GM23338 (cell line): ENCODE measurements at regions not wholly inside any gene's neighbourhood (a gene's known extent, or its start where the extent isn't known, plus 50 kb on each side); places are given as distances from the start of the nearest gene placed in this dataset.

Source experiments
- EZH2 ChIP-seq: fragments of 200-600 bp; sonication (generic); IDR thresholded peaks from one replicate; pipeline ENCODE4 v1.8.0; 2017; ENCODE audit warnings: antibody characterized with exemption, mild to moderate bottlenecking, low read depth; ENCODE audit not compliant: unreplicated experiment
- EZH2phosphoT487 ChIP-seq: fragments of 200-600 bp; sonication (generic); IDR thresholded peaks from one replicate; pipeline ENCODE4 v1.8.1; 2018; ENCODE audit warnings: antibody characterized with exemption; ENCODE audit not compliant: unreplicated experiment
- NANOG ChIP-seq: IDR thresholded peaks from 2 replicates; pipeline ENCODE4 v1.6.1; 2016; ENCODE audit warnings: antibody characterized with exemption, borderline replicate concordance
- POLR2AphosphoS5 ChIP-seq: IDR thresholded peaks from 2 replicates; pipeline ENCODE4 v1.6.1; 2016; ENCODE audit warnings: antibody characterized with exemption, low read depth
- STAT1 ChIP-seq: IDR thresholded peaks from one replicate; pipeline ENCODE4 v1.6.1; 2016; ENCODE audit warnings: antibody characterized with exemption; ENCODE audit not compliant: unreplicated experiment
- TF ChIP-seq, protein P1 (sequence below), 2 experiments: fragments of 200-600 bp in 1 of 2; sonication (generic) in 1 of 2; conservative IDR thresholded peaks; 2 replicates each; pipeline versions ENCODE4 v1.5.1 to v1.6.1; 2016 to 2017; ENCODE audit warnings: antibody characterized with exemption in 2 of 2, low read depth in 2 of 2, mild to moderate bottlenecking in 2 of 2, moderate library complexity in 1 of 2
- TF ChIP-seq, protein P2 (sequence below): IDR thresholded peaks from one replicate; pipeline ENCODE4 v1.6.1; 2018; ENCODE audit warnings: antibody characterized with exemption; ENCODE audit not compliant: unreplicated experiment

DNA sequence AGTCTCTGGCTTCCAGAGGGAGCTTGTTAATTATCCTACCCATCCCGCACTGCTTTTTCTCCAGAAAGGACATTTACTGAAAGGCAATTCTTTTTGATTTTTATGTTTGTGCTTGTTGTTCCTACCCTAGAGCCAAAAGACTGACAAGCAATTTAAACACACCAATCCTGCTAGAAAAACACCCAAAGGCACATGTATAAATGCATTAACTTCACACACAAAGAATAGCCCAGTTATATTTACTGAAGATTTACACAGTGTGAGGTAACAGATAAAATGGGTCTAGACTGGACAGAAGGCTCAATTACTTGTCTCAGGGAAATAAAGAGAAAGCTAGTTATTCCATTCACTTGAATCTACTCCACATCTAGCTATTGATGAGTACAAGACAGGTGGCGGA lies 61.2 kb upstream of the NOCT start:
- TF ChIP-seq, protein P1, sequence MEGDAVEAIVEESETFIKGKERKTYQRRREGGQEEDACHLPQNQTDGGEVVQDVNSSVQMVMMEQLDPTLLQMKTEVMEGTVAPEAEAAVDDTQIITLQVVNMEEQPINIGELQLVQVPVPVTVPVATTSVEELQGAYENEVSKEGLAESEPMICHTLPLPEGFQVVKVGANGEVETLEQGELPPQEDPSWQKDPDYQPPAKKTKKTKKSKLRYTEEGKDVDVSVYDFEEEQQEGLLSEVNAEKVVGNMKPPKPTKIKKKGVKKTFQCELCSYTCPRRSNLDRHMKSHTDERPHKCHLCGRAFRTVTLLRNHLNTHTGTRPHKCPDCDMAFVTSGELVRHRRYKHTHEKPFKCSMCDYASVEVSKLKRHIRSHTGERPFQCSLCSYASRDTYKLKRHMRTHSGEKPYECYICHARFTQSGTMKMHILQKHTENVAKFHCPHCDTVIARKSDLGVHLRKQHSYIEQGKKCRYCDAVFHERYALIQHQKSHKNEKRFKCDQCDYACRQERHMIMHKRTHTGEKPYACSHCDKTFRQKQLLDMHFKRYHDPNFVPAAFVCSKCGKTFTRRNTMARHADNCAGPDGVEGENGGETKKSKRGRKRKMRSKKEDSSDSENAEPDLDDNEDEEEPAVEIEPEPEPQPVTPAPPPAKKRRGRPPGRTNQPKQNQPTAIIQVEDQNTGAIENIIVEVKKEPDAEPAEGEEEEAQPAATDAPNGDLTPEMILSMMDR (conservative IDR thresholded peaks at IDR 0.05; ENCODE audit: low read depth in 2 of 2): no peak
- no peak for TF ChIP-seq EZH2
- no peak for TF ChIP-seq POLR2AphosphoS5
- TF ChIP-seq STAT1: no peak
- TF ChIP-seq, protein P2, sequence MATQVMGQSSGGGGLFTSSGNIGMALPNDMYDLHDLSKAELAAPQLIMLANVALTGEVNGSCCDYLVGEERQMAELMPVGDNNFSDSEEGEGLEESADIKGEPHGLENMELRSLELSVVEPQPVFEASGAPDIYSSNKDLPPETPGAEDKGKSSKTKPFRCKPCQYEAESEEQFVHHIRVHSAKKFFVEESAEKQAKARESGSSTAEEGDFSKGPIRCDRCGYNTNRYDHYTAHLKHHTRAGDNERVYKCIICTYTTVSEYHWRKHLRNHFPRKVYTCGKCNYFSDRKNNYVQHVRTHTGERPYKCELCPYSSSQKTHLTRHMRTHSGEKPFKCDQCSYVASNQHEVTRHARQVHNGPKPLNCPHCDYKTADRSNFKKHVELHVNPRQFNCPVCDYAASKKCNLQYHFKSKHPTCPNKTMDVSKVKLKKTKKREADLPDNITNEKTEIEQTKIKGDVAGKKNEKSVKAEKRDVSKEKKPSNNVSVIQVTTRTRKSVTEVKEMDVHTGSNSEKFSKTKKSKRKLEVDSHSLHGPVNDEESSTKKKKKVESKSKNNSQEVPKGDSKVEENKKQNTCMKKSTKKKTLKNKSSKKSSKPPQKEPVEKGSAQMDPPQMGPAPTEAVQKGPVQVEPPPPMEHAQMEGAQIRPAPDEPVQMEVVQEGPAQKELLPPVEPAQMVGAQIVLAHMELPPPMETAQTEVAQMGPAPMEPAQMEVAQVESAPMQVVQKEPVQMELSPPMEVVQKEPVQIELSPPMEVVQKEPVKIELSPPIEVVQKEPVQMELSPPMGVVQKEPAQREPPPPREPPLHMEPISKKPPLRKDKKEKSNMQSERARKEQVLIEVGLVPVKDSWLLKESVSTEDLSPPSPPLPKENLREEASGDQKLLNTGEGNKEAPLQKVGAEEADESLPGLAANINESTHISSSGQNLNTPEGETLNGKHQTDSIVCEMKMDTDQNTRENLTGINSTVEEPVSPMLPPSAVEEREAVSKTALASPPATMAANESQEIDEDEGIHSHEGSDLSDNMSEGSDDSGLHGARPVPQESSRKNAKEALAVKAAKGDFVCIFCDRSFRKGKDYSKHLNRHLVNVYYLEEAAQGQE: no peak
- TF ChIP-seq NANOG: no peak
- TF ChIP-seq EZH2phosphoT487: no peak
